Kidney (tissue), 13 donors: ENCODE measurements at regions not wholly inside any gene's neighbourhood (a gene's known extent, or its start where the extent isn't known, plus 50 kb on each side); places are given as distances from the start of the nearest gene placed in this dataset.
"Not testable (repeated sequence)": the region's sequence is repeated elsewhere in the genome, so short reads cannot be mapped to it uniquely, and the experiment has no call there.

Experiments used
- DNase-seq, 5 donors: peaks; one replicate each; pipeline ENCODE4 v3.0.0-alpha.2; 2013 to 2020
- FAIRE-seq: peaks from 2 replicates; lab custom pipeline; 2012; peaks lifted over from hg19 to GRCh38; lab: Jason Lieb, UNC
- H3K27ac ChIP-seq, 2 donors: one replicate each; pipeline ENCODE4 v1.7.0; 2013; ENCODE audit warnings: low read depth in 2 of 2, low read length in 2 of 2, inconsistent platforms in 1 of 2
- H3K27me3 ChIP-seq: one replicate; pipeline ENCODE4 v1.7.1; 2013; ENCODE audit warnings: low read length, inconsistent platforms; ENCODE audit not compliant: control insufficient read depth, insufficient read depth
- H3K36me3 ChIP-seq, 3 donors: one replicate each; pipeline versions ENCODE4 v1.7.0 to v1.7.1; 2013; ENCODE audit warnings: low read length in 3 of 3, control low read depth in 1 of 3, inconsistent platforms in 1 of 3; ENCODE audit not compliant: insufficient read depth in 3 of 3, control insufficient read depth in 2 of 3
- H3K4me1 ChIP-seq, 3 donors: one replicate each; pipeline versions ENCODE4 v1.7.0 to v1.7.1; 2013; ENCODE audit warnings: low read length in 3 of 3, inconsistent platforms in 1 of 3, low read depth in 1 of 3; ENCODE audit not compliant: control insufficient read depth in 2 of 3, insufficient read depth in 2 of 3
- H3K4me3 ChIP-seq, 3 donors: one replicate each; pipeline versions ENCODE4 v1.7.0 to v1.8.1; 2013; ENCODE audit warnings: low read length in 3 of 3, control low read depth in 1 of 3, inconsistent platforms in 1 of 3
- H3K9ac ChIP-seq, 3 donors: one replicate each; pipeline versions ENCODE4 v1.7.0 to v1.7.1; 2013; ENCODE audit warnings: low read length in 3 of 3, control low read depth in 1 of 3, inconsistent platforms in 1 of 3
- H3K9me3 ChIP-seq, 3 donors: one replicate each; pipeline versions ENCODE4 v1.7.0 to v1.7.1; 2013; ENCODE audit warnings: low read length in 3 of 3, control low read depth in 1 of 3, inconsistent platforms in 1 of 3; ENCODE audit not compliant: control insufficient read depth in 2 of 3, insufficient read depth in 1 of 3
- intact Hi-C: fragments of 100-400 bp; cut with DNase I; formaldehyde crosslinking; loops from one replicate; pipeline ENCODE4 v1.11.1; 2022
- TF ChIP-seq, protein P1 (sequence below): IDR thresholded peaks from 3 replicates; pipeline ENCODE4 v1.5.1; 2012; ENCODE audit warnings: mild to moderate bottlenecking, moderate library complexity, borderline replicate concordance; ENCODE audit not compliant: insufficient read depth; ENCODE audit errors: extremely low read depth
- donor health status: control.
- donor health status: control.
- donor health status: control.
- donor health status: control.
- donor health status: control.
- donor health status: DM: yes; HTN: yes; CAD: no.
- donor health status: Normal renal cell carcinoma (clear cell type).

DNA sequence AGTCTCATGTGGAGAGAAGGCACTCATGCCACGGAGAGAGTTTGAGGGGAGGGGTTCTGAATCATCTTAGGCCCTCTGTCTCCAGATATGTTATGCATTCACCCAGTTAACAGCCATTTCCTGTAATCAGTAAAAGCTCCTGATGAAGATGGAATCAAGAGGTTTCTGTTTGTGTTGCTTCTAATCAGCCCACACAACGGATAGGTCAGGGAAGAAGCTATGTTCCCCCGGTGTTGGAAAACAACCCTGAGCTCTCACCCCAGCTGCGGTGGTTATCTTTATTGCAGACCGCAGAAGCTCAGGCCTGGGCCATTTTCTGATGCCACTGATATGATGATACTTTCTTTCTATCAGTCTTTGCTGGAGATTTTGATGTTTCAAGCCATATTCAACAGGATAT lies 338.5 kb upstream of the ONECUT1 start:
- intact Hi-C loops, result no loop called here
- no peak for DNase-seq
- FAIRE-seq, result no peak

DNA sequence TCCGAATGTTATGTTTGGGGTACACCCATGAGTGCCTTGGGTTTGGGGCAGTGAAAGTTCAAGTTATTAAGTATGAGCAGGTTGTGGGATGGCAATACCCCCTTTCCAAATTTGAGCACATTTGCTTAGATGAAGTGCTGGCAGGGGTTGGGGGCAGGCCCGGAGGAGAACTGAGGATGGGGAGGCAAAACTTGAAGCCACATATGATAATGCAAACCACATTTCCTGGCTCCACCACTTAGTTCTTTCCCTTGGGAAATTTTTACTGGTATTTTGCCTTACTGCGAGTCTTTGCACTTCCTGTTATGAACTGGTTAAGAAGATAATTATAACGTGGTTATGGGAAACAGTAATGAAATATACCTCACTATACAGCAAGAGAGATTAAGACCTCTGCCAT lies 336.0 kb upstream of the ONECUT1 start:
- DNase-seq (no peak), FAIRE-seq (no peak)
- Histone ChIP-seq H3K9me3 (no peaks in the 10 kb centered on the region), H3K9ac (no peak overlapping the region), H3K4me3 (no peak overlapping the region), H3K36me3 (no peaks in the 10 kb centered on the region), H3K27ac (no peak overlapping the region), H3K27me3 (no peaks in the 10 kb centered on the region), H3K4me1 (no peaks in the 10 kb centered on the region)
- intact Hi-C loops, result no loop called here
- TF ChIP-seq, protein P1, sequence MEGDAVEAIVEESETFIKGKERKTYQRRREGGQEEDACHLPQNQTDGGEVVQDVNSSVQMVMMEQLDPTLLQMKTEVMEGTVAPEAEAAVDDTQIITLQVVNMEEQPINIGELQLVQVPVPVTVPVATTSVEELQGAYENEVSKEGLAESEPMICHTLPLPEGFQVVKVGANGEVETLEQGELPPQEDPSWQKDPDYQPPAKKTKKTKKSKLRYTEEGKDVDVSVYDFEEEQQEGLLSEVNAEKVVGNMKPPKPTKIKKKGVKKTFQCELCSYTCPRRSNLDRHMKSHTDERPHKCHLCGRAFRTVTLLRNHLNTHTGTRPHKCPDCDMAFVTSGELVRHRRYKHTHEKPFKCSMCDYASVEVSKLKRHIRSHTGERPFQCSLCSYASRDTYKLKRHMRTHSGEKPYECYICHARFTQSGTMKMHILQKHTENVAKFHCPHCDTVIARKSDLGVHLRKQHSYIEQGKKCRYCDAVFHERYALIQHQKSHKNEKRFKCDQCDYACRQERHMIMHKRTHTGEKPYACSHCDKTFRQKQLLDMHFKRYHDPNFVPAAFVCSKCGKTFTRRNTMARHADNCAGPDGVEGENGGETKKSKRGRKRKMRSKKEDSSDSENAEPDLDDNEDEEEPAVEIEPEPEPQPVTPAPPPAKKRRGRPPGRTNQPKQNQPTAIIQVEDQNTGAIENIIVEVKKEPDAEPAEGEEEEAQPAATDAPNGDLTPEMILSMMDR, result no peak

More for the DNA sequence above, 338.5 kb upstream of the ONECUT1 start:
- H3K27ac ChIP-seq, result no peak overlapping the region
- H3K27me3 ChIP-seq, result no peaks in the 10 kb centered on the region
- H3K36me3 ChIP-seq, result no peaks in the 10 kb centered on the region
- H3K4me1 ChIP-seq, result no peaks in the 10 kb centered on the region
- H3K9me3 ChIP-seq, result no peaks in the 10 kb centered on the region
- H3K4me3 ChIP-seq, result no peak overlapping the region
- H3K9ac ChIP-seq, result no peak overlapping the region
- TF ChIP-seq, protein P1, result no peak

DNA sequence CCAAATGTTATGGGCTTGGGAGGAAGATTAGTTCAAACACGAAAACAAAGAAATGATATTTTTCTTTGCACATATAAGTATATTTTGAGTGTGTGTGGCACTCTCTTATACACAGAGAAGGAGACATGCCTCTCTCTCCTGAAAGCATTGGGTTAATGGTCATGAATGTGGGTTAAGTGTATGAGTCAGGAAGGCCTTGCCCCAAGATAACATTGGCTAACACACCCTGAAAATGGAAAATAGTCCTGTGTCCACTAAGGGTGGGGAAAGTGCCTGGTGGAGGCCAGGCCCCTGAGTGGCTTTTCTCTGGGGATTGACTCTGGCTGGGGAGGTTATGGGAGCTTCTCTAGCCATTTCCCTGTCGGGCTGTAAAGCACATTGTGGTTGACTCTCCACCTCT lies 332.7 kb upstream of the ONECUT1 start:
- TF ChIP-seq, protein P1, result no peak

DNA sequence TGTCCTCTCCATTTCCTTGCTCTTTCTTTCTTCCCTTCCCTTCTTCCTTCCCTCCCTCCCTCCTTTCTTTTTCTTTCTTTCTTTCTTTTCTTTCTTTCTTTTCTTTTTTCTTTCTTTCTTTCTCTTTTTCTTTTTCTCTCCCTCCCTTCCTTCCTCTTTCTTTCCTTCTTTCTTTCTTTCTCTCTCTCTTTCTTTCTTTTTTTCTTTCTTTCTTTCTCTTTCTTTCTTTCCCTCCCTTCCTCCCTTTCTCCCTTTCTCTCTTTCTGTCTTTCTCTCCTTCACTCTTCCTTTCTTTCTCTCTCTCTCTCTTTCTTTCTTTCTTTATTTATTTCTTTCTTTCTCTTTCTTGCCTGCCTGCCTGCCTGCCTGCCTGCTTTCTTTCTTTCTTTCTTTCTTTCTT lies 326.8 kb upstream of the ONECUT1 start:
- DNase-seq, H3K9me3 ChIP-seq, intact Hi-C loops, H3K4me1 ChIP-seq, H3K36me3 ChIP-seq, H3K27me3 ChIP-seq, FAIRE-seq, H3K27ac ChIP-seq, H3K9ac ChIP-seq, H3K4me3 ChIP-seq: not testable (repeated sequence)

More for the DNA sequence above, 332.7 kb upstream of the ONECUT1 start:
- no peak overlapping the region for H3K4me3 ChIP-seq
- no peak for DNase-seq
- no peaks in the 10 kb centered on the region for H3K27me3 ChIP-seq
- no peak overlapping the region for H3K9ac ChIP-seq
- H3K9me3 ChIP-seq, result no peaks in the 10 kb centered on the region
- intact Hi-C loops, result no loop called here
- H3K4me1 ChIP-seq, result no peaks in the 10 kb centered on the region
- H3K27ac ChIP-seq, result no peak overlapping the region
- no peaks in the 10 kb centered on the region for H3K36me3 ChIP-seq
- no peak for FAIRE-seq
